Lung (tissue), 11 donors: ENCODE measurements at regions not wholly inside any gene's neighbourhood (a gene's known extent, or its start where the extent isn't known, plus 50 kb on each side); places are given as distances from the start of the nearest gene placed in this dataset.
A peak's percentile ranks its signal among the peaks of the same experiment; 100 is the strongest.

Experiments used
- ATAC-seq: fragments of 200-7000 bp; cut with Tn5 transposase; one replicate; pipeline ENCODE4 v1.9.1; 2020; ENCODE audit warnings: moderate number of reproducible peaks; ENCODE audit not compliant: insufficient read depth, low FRiP score
- DNase-seq, 3 donors: peaks; one replicate each; pipeline ENCODE4 v3.0.0-alpha.2; 2013 to 2017
- H3K27ac ChIP-seq, 2 donors: one replicate each; pipeline ENCODE4 v1.5.1; 2013; ENCODE audit warnings: mild to moderate bottlenecking in 2 of 2, moderate library complexity in 2 of 2, control low read depth in 1 of 2, inconsistent platforms in 1 of 2, low read depth in 1 of 2, low read length in 1 of 2
- H3K27me3 ChIP-seq, 3 donors: one replicate each; pipeline ENCODE4 v1.5.1; 2013; ENCODE audit warnings: low read length in 2 of 3; ENCODE audit not compliant: control insufficient read depth in 3 of 3, insufficient read depth in 3 of 3
- H3K36me3 ChIP-seq, 4 donors: one replicate each; pipeline ENCODE4 v1.5.1; 2013; ENCODE audit warnings: low read length in 4 of 4, mild to moderate bottlenecking in 1 of 4, moderate library complexity in 1 of 4; ENCODE audit not compliant: control insufficient read depth in 4 of 4, insufficient read depth in 4 of 4
- H3K4me1 ChIP-seq, 5 donors: one replicate each; pipeline ENCODE4 v1.5.1; 2013; ENCODE audit warnings: low read length in 5 of 5, mild to moderate bottlenecking in 2 of 5, moderate library complexity in 1 of 5; ENCODE audit not compliant: control insufficient read depth in 5 of 5, insufficient read depth in 5 of 5
- H3K4me3 ChIP-seq: one replicate; pipeline ENCODE4 v1.5.1; 2013; ENCODE audit warnings: mild to moderate bottlenecking, control low read depth, moderate library complexity
- H3K9ac ChIP-seq, 2 donors: one replicate each; pipeline ENCODE4 v1.5.1; 2013; ENCODE audit warnings: low read length in 2 of 2, control low read depth in 1 of 2; ENCODE audit not compliant: insufficient read depth in 1 of 2
- H3K9me3 ChIP-seq, 4 donors: one replicate each; pipeline ENCODE4 v1.5.1; 2013; ENCODE audit warnings: low read length in 3 of 4, mild to moderate bottlenecking in 1 of 4, moderate library complexity in 1 of 4; ENCODE audit not compliant: control insufficient read depth in 4 of 4, insufficient read depth in 3 of 4
- CTCF ChIP-seq: IDR thresholded peaks from 2 replicates; pipeline ENCODE4 v1.5.1; 2012; ENCODE audit warnings: mild to moderate bottlenecking; ENCODE audit errors: control extremely low read depth, extremely low read depth
- WGBS, 2 donors: extraction: QIAGEN DNeasy Blood & Tissue Kit; methylation state at CpG; one replicate each; pipeline ENCODE4 v1.1.7; 2013; 5-methylcytosine and 5-hydroxymethylcytosine counted together
- donor health status: control.
- donor health status: control.
- donor health status: Bipolar disorder and iron deficiency.
- donor health status: healthy.
- donor health status: DM: yes; HTN: yes; CAD: no.

GRCh38 chr6:33872761-33873160 lies 69.0 kb upstream of the MLN start:
- Histone ChIP-seq H3K4me3 (no peak overlapping the region), H3K27ac (no peak overlapping the region), H3K27me3 (no peaks in the 10 kb centered on the region), H3K9me3 (no peaks in the 10 kb centered on the region), H3K36me3 (no peaks in the 10 kb centered on the region), H3K9ac (no peak overlapping the region), H3K4me1 (peaks cover 0 to 17% (median 0%) of the 10 kb centered on the region in 5 donors)
- DNase-seq (no peak), ATAC-seq (no peak)
- TF ChIP-seq CTCF = no peak
- WGBS, 2 donors = 80 to 87% methylated on average over 7 of the region's 7 CpGs

- peaks cover 0 to 7% (median 0%) of the 10 kb centered on the region in 5 donors for H3K4me1 ChIP-seq
- DNase-seq = no peak
- no peak overlapping the region for H3K9ac ChIP-seq
- H3K27ac ChIP-seq = no peak overlapping the region
- no peaks in the 10 kb centered on the region for H3K27me3 ChIP-seq
- H3K36me3 ChIP-seq = no peaks in the 10 kb centered on the region
- H3K9me3 ChIP-seq = no peaks in the 10 kb centered on the region
- ATAC-seq = no peak
- WGBS, 2 donors = 61 to 80% methylated on average over 11 of the region's 11 CpGs
- TF ChIP-seq CTCF = no peak
- no peak overlapping the region for H3K4me3 ChIP-seq
Measured at GRCh38 chr6:33869826-33870423, 66.1 kb upstream of the MLN start.

- Histone ChIP-seq H3K36me3 (no peaks in the 10 kb centered on the region), H3K4me1 (peaks cover 0 to 4% (median 0%) of the 10 kb centered on the region in 5 donors), H3K9me3 (no peaks in the 10 kb centered on the region), H3K27me3 (no peaks in the 10 kb centered on the region), H3K27ac (no peak overlapping the region), H3K4me3 (no peak overlapping the region), H3K9ac (no peak overlapping the region)
- DNase-seq (no peak), ATAC-seq (no peak)
- 91 to 94% methylated on average over 5 of the region's 5 CpGs for WGBS, 2 donors
- no peak for TF ChIP-seq CTCF
Measured at GRCh38 chr6:33869121-33869520, 65.3 kb upstream of the MLN start.

- Histone ChIP-seq H3K4me3 (no peak overlapping the region), H3K27ac (no peak overlapping the region), H3K9me3 (no peaks in the 10 kb centered on the region), H3K9ac (no peak overlapping the region), H3K36me3 (no peaks in the 10 kb centered on the region), H3K27me3 (no peaks in the 10 kb centered on the region), H3K4me1 (peaks cover 0 to 4% (median 0%) of the 10 kb centered on the region in 5 donors)
- 82 to 86% methylated on average over 3 of the region's 3 CpGs for WGBS, 2 donors
- DNase-seq (peak; percentile 63 to 82 (median 73)), ATAC-seq (no peak)
- no peak for TF ChIP-seq CTCF
Measured at GRCh38 chr6:33868141-33868540, 64.3 kb upstream of the MLN start.
